ENCODE measurements at regions not wholly inside any gene's neighbourhood (a gene's known extent, or its start where the extent isn't known, plus 50 kb on each side); places are given as distances from the start of the nearest gene placed in this dataset.

- TF ChIP-seq CTCF (IDR thresholded peaks at IDR 0.05) (no peak), POLR2A (IDR thresholded peaks at IDR 0.05) (no peak)
Observed at GRCh38 chr11:115941481-115941993, 437.3 kb upstream of the CADM1 start.
